DOHH2 (cell line): ENCODE measurements at regions not wholly inside any gene's neighbourhood (a gene's known extent, or its start where the extent isn't known, plus 50 kb on each side); places are given as distances from the start of the nearest gene placed in this dataset.

Experiments
- H3F3A ChIP-seq: fragments of 200-600 bp; sonication (generic), shearing (Covaris generic); 2 replicates; pipeline ENCODE4 v1.6.0; 2016; ENCODE audit warnings: antibody characterized with exemption, mild to moderate bottlenecking; ENCODE audit not compliant: control insufficient read depth, insufficient read depth
- H3K27ac ChIP-seq: fragments of 200-600 bp; sonication (generic); 2 replicates; pipeline ENCODE4 v1.5.1; 2014; ENCODE audit warnings: low read depth, mild to moderate bottlenecking, low read length, moderate library complexity
- H3K27me3 ChIP-seq: fragments of 200-600 bp; sonication (generic); 2 replicates; pipeline ENCODE4 v1.6.1; 2014; ENCODE audit warnings: mild to moderate bottlenecking, low read length, mixed read lengths; ENCODE audit not compliant: control insufficient read depth
- H3K36me3 ChIP-seq: fragments of 200-600 bp; sonication (generic); 2 replicates; pipeline ENCODE4 v1.6.1; 2014; ENCODE audit warnings: mild to moderate bottlenecking, low read length, moderate library complexity, mixed read lengths; ENCODE audit not compliant: control insufficient read depth
- H3K4me1 ChIP-seq: fragments of 200-600 bp; sonication (generic); 2 replicates; pipeline ENCODE4 v1.6.1; 2014; ENCODE audit warnings: mild to moderate bottlenecking, low read length, mixed read lengths; ENCODE audit not compliant: control insufficient read depth
- H3K4me2 ChIP-seq: fragments of 200-600 bp; sonication (generic); 2 replicates; pipeline ENCODE4 v1.6.0; 2014; ENCODE audit warnings: mild to moderate bottlenecking, low read length, moderate library complexity
- H3K4me3 ChIP-seq: fragments of 200-600 bp; sonication (generic); 2 replicates; pipeline ENCODE4 v1.5.1; 2014; ENCODE audit warnings: mild to moderate bottlenecking, low read length, mixed read lengths
- H3K79me2 ChIP-seq: fragments of 200-600 bp; sonication (generic); 2 replicates; pipeline ENCODE4 v1.6.1; 2014; ENCODE audit warnings: mild to moderate bottlenecking, low read length, mixed read lengths; ENCODE audit not compliant: control insufficient read depth
- H3K9me2 ChIP-seq: fragments of 200-600 bp; sonication (generic); replicated peaks from 2 replicates; pipeline ENCODE4 v1.6.1; 2014; ENCODE audit warnings: mild to moderate bottlenecking, low read length, mixed read lengths; ENCODE audit not compliant: control insufficient read depth
- H3K9me3 ChIP-seq: fragments of 200-600 bp; sonication (generic); 2 replicates; pipeline ENCODE4 v1.6.1; 2014; ENCODE audit warnings: antibody characterized with exemption, low read length, mixed read lengths; ENCODE audit not compliant: control insufficient read depth, insufficient read depth
- H4K20me1 ChIP-seq: fragments of 200-600 bp; sonication (generic); 2 replicates; pipeline ENCODE4 v1.6.0; 2014; ENCODE audit warnings: low read depth, mild to moderate bottlenecking, antibody characterized with exemption, low read length, moderate library complexity; ENCODE audit not compliant: control insufficient read depth, insufficient read depth
- EZH2phosphoT487 ChIP-seq: fragments of 200-600 bp; sonication (generic); IDR thresholded peaks from 2 replicates; pipeline ENCODE4 v1.6.1; 2017; ENCODE audit warnings: borderline replicate concordance, mild to moderate bottlenecking, antibody characterized with exemption, low read length, moderate library complexity, mixed read lengths
- TF ChIP-seq, protein P1 (sequence below): fragments of 200-600 bp; sonication (generic); IDR thresholded peaks from one replicate; pipeline ENCODE4 v1.5.1; 2014; ENCODE audit warnings: antibody characterized with exemption, mild to moderate bottlenecking, low read depth, low read length; ENCODE audit not compliant: poor library complexity, severe bottlenecking

DNA sequence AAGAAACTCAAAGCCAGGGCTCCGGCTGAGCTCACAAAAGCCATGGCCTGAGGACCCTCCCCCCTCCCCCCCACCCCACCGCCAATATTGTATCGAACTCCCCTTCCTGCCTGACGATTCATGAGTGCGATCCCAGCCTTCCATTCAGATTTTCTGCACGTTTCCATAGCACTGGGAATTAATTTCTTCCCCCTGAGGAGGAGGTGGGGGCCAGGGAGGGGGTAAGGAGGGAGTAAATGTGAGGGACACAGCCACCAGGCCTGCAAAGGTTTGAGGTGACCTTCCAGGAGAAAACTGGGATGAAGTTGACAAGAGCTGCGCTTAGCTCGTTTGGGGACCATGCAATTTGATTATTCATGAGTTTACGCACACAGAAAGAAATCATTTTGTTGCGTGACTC lies 527.7 kb downstream of the MN1 start:
- Histone ChIP-seq H4K20me1 (no peaks in the 10 kb centered on the region), H3K4me2 (no peak overlapping the region), H3K27ac (no peak overlapping the region), H3K27me3 (no peaks in the 10 kb centered on the region), H3K79me2 (no peaks in the 10 kb centered on the region), H3K4me3 (no peak overlapping the region), H3K9me2 (no peaks in the 10 kb centered on the region), H3F3A (no peaks in the 10 kb centered on the region), H3K9me3 (no peaks in the 10 kb centered on the region), H3K36me3 (no peaks in the 10 kb centered on the region), H3K4me1 (no peaks in the 10 kb centered on the region)
- TF ChIP-seq, protein P1, sequence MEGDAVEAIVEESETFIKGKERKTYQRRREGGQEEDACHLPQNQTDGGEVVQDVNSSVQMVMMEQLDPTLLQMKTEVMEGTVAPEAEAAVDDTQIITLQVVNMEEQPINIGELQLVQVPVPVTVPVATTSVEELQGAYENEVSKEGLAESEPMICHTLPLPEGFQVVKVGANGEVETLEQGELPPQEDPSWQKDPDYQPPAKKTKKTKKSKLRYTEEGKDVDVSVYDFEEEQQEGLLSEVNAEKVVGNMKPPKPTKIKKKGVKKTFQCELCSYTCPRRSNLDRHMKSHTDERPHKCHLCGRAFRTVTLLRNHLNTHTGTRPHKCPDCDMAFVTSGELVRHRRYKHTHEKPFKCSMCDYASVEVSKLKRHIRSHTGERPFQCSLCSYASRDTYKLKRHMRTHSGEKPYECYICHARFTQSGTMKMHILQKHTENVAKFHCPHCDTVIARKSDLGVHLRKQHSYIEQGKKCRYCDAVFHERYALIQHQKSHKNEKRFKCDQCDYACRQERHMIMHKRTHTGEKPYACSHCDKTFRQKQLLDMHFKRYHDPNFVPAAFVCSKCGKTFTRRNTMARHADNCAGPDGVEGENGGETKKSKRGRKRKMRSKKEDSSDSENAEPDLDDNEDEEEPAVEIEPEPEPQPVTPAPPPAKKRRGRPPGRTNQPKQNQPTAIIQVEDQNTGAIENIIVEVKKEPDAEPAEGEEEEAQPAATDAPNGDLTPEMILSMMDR: no peak
- no peak for TF ChIP-seq EZH2phosphoT487

DNA sequence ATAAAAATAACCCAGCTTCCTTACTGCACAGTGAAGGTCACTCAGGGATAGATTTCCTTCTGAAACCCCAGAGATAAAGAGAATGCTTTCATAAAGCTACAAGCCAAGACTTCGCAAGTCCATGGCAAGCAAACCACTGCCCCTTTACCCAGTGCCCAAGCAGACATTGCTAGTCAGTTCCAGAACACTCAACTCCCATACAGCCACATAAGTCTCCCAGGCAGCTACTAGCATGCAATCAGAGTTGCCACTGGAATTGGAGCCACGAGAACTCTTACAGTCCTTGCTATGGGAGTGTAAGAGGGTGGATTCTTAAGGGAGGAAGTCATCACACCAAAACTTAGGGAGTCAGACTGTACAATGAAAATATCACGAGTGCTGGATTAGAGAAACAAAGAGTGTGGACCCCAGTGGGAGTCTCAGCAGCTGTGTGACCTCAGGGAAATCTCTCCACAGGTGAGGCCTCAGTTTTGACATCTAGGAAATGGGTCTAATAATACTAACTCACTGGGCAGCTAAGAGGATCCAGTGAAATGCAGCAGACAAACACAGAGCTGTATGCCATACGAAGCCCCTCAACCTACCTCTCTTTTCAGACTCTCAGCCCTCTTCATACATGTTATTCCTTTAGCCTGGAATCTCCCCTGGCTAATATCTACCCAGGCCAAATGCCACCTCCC lies 526.6 kb downstream of the MN1 start:
- Histone ChIP-seq H3K27ac (no peak overlapping the region), H3K4me1 (no peaks in the 10 kb centered on the region), H3K9me2 (no peaks in the 10 kb centered on the region), H3K9me3 (no peaks in the 10 kb centered on the region), H3K36me3 (no peaks in the 10 kb centered on the region), H3K4me3 (no peak overlapping the region), H3K27me3 (no peaks in the 10 kb centered on the region), H3F3A (no peaks in the 10 kb centered on the region), H3K79me2 (no peaks in the 10 kb centered on the region), H3K4me2 (no peak overlapping the region), H4K20me1 (no peaks in the 10 kb centered on the region)
- no peak for TF ChIP-seq EZH2phosphoT487
- TF ChIP-seq, protein P1: no peak

DNA sequence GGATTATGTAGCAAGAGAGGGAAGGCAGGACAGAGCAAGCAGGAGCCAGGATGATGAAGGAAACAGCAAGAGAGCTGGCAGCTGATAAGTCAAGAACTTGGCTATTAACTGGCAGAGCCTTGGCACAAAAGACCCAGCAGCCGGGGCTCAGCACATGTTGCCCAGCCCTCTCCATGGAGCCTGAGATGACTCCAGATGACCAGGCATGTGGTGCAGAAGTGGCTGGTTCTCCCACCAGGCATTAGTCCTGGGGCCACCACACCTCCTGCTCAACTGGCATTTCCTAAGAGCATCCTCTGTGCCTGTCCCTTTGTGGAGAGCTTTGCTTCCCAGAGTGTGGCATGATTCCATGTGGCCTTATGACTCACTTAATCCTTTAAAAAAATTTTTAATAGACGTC lies 522.6 kb downstream of the MN1 start:
- Histone ChIP-seq H4K20me1 (no peaks in the 10 kb centered on the region), H3K4me3 (no peak overlapping the region), H3K9me2 (no peaks in the 10 kb centered on the region), H3K36me3 (no peaks in the 10 kb centered on the region), H3F3A (no peaks in the 10 kb centered on the region), H3K4me1 (no peaks in the 10 kb centered on the region), H3K27ac (no peak overlapping the region), H3K27me3 (no peaks in the 10 kb centered on the region), H3K79me2 (no peaks in the 10 kb centered on the region), H3K4me2 (no peak overlapping the region), H3K9me3 (no peaks in the 10 kb centered on the region; the same call in 1 of the 2 replicates)
- no peak for TF ChIP-seq EZH2phosphoT487
- TF ChIP-seq, protein P1: no peak
